ENCODE measurements at regions not wholly inside any gene's neighbourhood (a gene's known extent, or its start where the extent isn't known, plus 50 kb on each side); places are given as distances from the start of the nearest gene placed in this dataset.

GRCh38 chr10:24039897-24040296 lies 169.0 kb upstream of the KIAA1217 start:
- Histone ChIP-seq H3K4me1 (peaks cover 28% of the 10 kb centered on the region), H3K4me3 (no peak overlapping the region), H3K27ac (peak overlapping the region in 3 of 4 donors; percentile 69 to 85 (median 71)), H3K36me3 (replicated peaks in 1 of 2; ENCODE audit: insufficient read depth in 1 of 2, low read depth in 2 of 2) (no peaks in the 10 kb centered on the region), H3K27me3 (no peaks in the 10 kb centered on the region), H3K9me3 (no peaks in the 10 kb centered on the region)
- peak; percentile 97 for ATAC-seq
- peak; percentile 80 to 91 (median 88) for DNase-seq
- WGBS, 2 donors: 34 to 39% methylated on average over 3 of the region's 3 CpGs
- TF ChIP-seq CTCF (IDR thresholded peaks at IDR 0.05) (no peak), POLR2A (IDR thresholded peaks at IDR 0.05) (no peak)
- intact Hi-C loops (cut with DNase I): no loop called here

GRCh38 chr10:24041034-24041433 lies 167.9 kb upstream of the KIAA1217 start:
- no peak for TF ChIP-seq CTCF (IDR thresholded peaks at IDR 0.05)
- no peak for TF ChIP-seq POLR2A (IDR thresholded peaks at IDR 0.05)
- WGBS, 2 donors: 76 to 78% methylated on average over 3 of the region's 3 CpGs
- ATAC-seq (no peak), DNase-seq (no peak)
- Histone ChIP-seq H3K9me3 (no peaks in the 10 kb centered on the region), H3K27ac (peak overlapping the region in 3 of 4 donors; percentile 69 to 85 (median 71)), H3K4me1 (peaks cover 27% of the 10 kb centered on the region), H3K27me3 (no peaks in the 10 kb centered on the region), H3K4me3 (no peak overlapping the region), H3K36me3 (replicated peaks in 1 of 2; ENCODE audit: insufficient read depth in 1 of 2, low read depth in 2 of 2) (no peaks in the 10 kb centered on the region)
- intact Hi-C loops (cut with DNase I): no loop called here

- ATAC-seq: no peak
- Histone ChIP-seq H3K9me3 (no peaks in the 10 kb centered on the region), H3K27ac (peak overlapping the region in 3 of 4 donors; percentile 33 to 71 (median 71)), H3K36me3 (replicated peaks in 1 of 2; ENCODE audit: insufficient read depth in 1 of 2, low read depth in 2 of 2) (no peaks in the 10 kb centered on the region), H3K27me3 (no peaks in the 10 kb centered on the region), H3K4me1 (peaks cover 27% of the 10 kb centered on the region), H3K4me3 (no peak overlapping the region)
- DNase-seq: peak in 1 of 4 donors; percentile 12
- TF ChIP-seq CTCF (IDR thresholded peaks at IDR 0.05) (no peak), POLR2A (IDR thresholded peaks at IDR 0.05) (no peak)
- intact Hi-C loops (cut with DNase I): no loop called here
- WGBS, 2 donors: 19 to 29% methylated on average over 8 of the region's 8 CpGs
These were observed 167.1 kb upstream of the KIAA1217 start for GRCh38 chr10:24041834-24042233.

- peak overlapping the region in 3 of 4 donors; percentile 33 to 71 (median 71) for H3K27ac ChIP-seq
- H3K36me3 ChIP-seq (replicated peaks in 1 of 2; ENCODE audit: insufficient read depth in 1 of 2, low read depth in 2 of 2): no peaks in the 10 kb centered on the region
- TF ChIP-seq CTCF (IDR thresholded peaks at IDR 0.05) (no peak), POLR2A (IDR thresholded peaks at IDR 0.05) (peak in 1 of 3 donors; percentile 6)
- intact Hi-C loops (cut with DNase I): no loop called here
- DNase-seq (no peak), ATAC-seq (peak; percentile 29)
- no peaks in the 10 kb centered on the region for H3K9me3 ChIP-seq
- peaks cover 27% of the 10 kb centered on the region for H3K4me1 ChIP-seq
- no peak overlapping the region for H3K4me3 ChIP-seq
- 27 to 37% methylated on average over 3 of the region's 3 CpGs for WGBS, 2 donors
- H3K27me3 ChIP-seq: no peaks in the 10 kb centered on the region
These were observed 166.1 kb upstream of the KIAA1217 start for GRCh38 chr10:24042884-24043283.

- no peaks in the 10 kb centered on the region for H3K9me3 ChIP-seq
- H3K27me3 ChIP-seq: no peaks in the 10 kb centered on the region
- no peak overlapping the region for H3K27ac ChIP-seq
- no peak overlapping the region for H3K4me3 ChIP-seq
- H3K4me1 ChIP-seq: peaks cover 12% of the 10 kb centered on the region
- no peak for ATAC-seq
- intact Hi-C loops (cut with DNase I): no loop called here
- no peak for TF ChIP-seq POLR2A (IDR thresholded peaks at IDR 0.05)
- no peak for TF ChIP-seq CTCF (IDR thresholded peaks at IDR 0.05)
- DNase-seq: no peak
- 92 to 96% methylated on average over 2 of the region's 2 CpGs for WGBS, 2 donors
- no peaks in the 10 kb centered on the region for H3K36me3 ChIP-seq (replicated peaks in 1 of 2; ENCODE audit: insufficient read depth in 1 of 2, low read depth in 2 of 2)
These were observed 162.9 kb upstream of the KIAA1217 start for GRCh38 chr10:24046060-24046459.

Measured in body of pancreas (tissue), 4 donors.